ENCODE measurements at regions not wholly inside any gene's neighbourhood (a gene's known extent, or its start where the extent isn't known, plus 50 kb on each side); places are given as distances from the start of the nearest gene placed in this dataset.

DNA sequence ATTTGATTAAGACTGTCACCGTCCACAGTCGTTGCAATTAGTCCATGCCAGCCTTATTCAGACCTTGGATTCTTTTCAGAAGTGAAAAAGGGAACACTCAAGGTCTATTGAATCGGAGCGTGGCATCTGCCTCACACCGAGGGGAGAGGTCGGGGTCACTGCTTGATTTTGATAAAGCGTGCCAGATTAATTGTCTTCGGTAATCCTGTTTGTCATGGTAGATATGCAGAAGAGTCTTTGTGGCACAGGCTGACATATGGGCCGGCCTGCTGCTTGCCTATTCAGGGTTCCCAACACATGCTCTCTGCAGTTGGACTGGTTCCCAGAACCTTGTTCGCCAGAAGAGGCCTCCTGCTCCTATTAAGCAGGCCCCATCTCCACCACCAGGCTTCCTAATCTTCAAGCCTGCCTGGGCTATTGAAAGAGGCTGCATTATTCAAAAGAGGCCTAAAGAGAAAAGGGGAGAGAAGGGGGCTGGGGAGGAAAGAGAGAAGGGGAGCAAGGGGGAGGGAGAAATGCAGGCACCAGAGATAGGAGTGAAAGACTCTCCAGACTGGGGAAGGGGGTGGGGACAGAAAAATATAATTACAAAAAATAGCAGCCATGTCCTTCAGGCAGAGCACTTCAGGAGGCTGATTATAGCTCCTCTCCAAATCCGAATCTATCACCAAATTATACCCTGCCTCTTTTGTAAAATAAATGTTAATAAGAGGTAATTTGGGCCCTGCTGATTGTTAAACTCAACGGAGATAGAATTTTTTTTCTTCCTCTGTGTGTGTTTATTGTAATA lies 611.3 kb downstream of the HDGFL1 start:
- TF ChIP-seq, protein P1, sequence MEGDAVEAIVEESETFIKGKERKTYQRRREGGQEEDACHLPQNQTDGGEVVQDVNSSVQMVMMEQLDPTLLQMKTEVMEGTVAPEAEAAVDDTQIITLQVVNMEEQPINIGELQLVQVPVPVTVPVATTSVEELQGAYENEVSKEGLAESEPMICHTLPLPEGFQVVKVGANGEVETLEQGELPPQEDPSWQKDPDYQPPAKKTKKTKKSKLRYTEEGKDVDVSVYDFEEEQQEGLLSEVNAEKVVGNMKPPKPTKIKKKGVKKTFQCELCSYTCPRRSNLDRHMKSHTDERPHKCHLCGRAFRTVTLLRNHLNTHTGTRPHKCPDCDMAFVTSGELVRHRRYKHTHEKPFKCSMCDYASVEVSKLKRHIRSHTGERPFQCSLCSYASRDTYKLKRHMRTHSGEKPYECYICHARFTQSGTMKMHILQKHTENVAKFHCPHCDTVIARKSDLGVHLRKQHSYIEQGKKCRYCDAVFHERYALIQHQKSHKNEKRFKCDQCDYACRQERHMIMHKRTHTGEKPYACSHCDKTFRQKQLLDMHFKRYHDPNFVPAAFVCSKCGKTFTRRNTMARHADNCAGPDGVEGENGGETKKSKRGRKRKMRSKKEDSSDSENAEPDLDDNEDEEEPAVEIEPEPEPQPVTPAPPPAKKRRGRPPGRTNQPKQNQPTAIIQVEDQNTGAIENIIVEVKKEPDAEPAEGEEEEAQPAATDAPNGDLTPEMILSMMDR (IDR thresholded peaks at IDR 0.05; ENCODE audit: insufficient read depth, low read length, poor library complexity, severe bottlenecking) = no peak
- Histone ChIP-seq H3K4me3 (ENCODE audit: low read depth, low read length) (no peak overlapping the region), H3K36me3 (ENCODE audit: control insufficient read depth, insufficient read depth, low read length) (no peaks in the 10 kb centered on the region), H3K27me3 (ENCODE audit: control insufficient read depth, insufficient read depth, low read length) (no peaks in the 10 kb centered on the region)
- DNase-seq (ENCODE audit: low read depth) = no peak

DNA sequence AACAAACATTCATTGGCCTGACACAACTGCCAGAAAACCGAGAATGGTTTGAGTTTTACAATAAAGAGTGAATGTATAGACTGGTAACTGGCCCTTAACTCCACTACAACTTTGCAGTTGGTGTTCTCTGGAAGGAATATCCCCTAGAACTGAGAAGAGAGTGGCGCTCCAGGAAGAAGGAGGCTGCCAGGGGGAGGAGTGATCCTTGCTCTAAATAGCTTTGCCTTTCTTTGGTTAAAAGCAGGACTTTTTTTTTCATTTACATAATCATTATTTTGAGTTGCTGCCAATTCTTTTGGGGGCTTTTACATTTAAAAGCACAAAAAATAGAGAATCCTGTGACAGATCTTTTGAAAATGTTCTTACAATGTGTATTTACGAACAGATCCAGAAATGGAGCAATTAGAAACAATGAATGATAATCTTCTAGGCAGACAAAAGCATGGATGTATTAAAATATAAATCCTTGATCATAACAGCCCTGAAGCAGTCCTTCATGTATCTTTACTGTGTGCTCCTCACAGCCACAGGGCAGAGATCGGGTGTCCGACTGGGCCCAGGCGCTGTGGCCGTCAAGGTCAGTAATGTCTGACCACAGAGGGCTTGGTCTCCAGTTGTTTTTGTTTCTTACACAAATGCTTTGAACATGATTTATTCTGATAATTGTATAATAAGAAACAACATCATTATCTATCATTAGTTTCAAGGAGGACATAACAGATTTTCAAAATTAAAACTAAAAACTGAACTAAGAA lies 612.2 kb downstream of the HDGFL1 start:
- Histone ChIP-seq H3K27me3 (ENCODE audit: control insufficient read depth, insufficient read depth, low read length) (no peaks in the 10 kb centered on the region), H3K4me3 (ENCODE audit: low read depth, low read length) (no peak overlapping the region), H3K36me3 (ENCODE audit: control insufficient read depth, insufficient read depth, low read length) (no peaks in the 10 kb centered on the region)
- TF ChIP-seq, protein P1 (IDR thresholded peaks at IDR 0.05; ENCODE audit: insufficient read depth, low read length, poor library complexity, severe bottlenecking) = no peak
- DNase-seq (ENCODE audit: low read depth) = no peak

GRCh38 chr6:23183846-23184245 lies 614.5 kb downstream of the HDGFL1 start:
- TF ChIP-seq, protein P1 (IDR thresholded peaks at IDR 0.05; ENCODE audit: insufficient read depth, low read length, poor library complexity, severe bottlenecking) = no peak
- Histone ChIP-seq H3K27me3 (ENCODE audit: control insufficient read depth, insufficient read depth, low read length) (no peaks in the 10 kb centered on the region), H3K4me3 (ENCODE audit: low read depth, low read length) (no peak overlapping the region), H3K36me3 (ENCODE audit: control insufficient read depth, insufficient read depth, low read length) (no peaks in the 10 kb centered on the region)
- DNase-seq (ENCODE audit: low read depth) = no peak

GRCh38 chr6:23184351-23184750 lies 615.0 kb downstream of the HDGFL1 start:
- TF ChIP-seq, protein P1 (IDR thresholded peaks at IDR 0.05; ENCODE audit: insufficient read depth, low read length, poor library complexity, severe bottlenecking) = no peak

DNA sequence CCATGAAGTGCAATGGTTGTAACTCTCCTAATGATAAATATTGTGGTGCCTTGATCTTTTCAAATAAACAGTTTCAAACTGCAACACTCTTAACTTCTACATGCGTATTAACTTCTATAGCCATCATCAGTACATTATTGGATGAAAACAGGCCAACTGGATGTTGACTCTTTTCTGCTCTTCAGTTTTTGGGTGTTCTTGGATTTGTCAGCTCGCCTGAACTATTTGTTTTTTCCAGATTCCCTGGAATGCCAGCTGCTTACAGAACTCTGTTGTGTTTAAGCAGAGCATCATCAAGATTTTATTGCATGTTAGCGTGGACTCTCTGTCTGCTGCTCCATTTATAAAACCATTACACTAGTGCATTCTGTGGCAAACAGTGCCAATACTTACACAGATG lies 626.1 kb downstream of the HDGFL1 start:
- Histone ChIP-seq H3K36me3 (ENCODE audit: control insufficient read depth, insufficient read depth, low read length) (no peaks in the 10 kb centered on the region), H3K4me3 (ENCODE audit: low read depth, low read length) (no peak overlapping the region), H3K27me3 (ENCODE audit: control insufficient read depth, insufficient read depth, low read length) (no peaks in the 10 kb centered on the region)
- TF ChIP-seq, protein P1 (IDR thresholded peaks at IDR 0.05; ENCODE audit: insufficient read depth, low read length, poor library complexity, severe bottlenecking) = no peak
- no peak for DNase-seq (ENCODE audit: low read depth)

More at GRCh38 chr6:23184351-23184750, 615.0 kb downstream of the HDGFL1 start:
- DNase-seq (ENCODE audit: low read depth) = no peak
- Histone ChIP-seq H3K4me3 (ENCODE audit: low read depth, low read length) (no peak overlapping the region), H3K27me3 (ENCODE audit: control insufficient read depth, insufficient read depth, low read length) (no peaks in the 10 kb centered on the region), H3K36me3 (ENCODE audit: control insufficient read depth, insufficient read depth, low read length) (no peaks in the 10 kb centered on the region)

Data from kidney epithelial cell (primary cell).